ENCODE measurements at regions not wholly inside any gene's neighbourhood (a gene's known extent, or its start where the extent isn't known, plus 50 kb on each side); places are given as distances from the start of the nearest gene placed in this dataset.

DNA sequence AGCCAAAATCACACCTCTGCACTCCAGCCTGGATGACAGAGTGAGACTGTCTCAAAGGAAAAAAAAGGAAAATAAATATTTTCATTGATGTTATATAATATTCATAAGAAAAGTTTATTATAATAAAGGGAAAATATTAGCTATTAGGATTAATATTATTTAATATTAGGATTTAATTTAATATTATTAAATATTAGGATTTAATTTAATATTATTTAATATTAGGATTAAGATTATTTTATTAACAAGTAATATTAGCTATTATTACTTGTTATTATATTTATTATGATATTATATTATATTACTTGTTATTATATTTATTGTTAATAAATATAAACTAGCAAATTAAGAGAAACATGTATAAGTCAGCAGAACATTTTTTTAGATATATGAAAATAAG is 518.1 kb downstream of the FSCB start:
- no peak for DNase-seq

DNA sequence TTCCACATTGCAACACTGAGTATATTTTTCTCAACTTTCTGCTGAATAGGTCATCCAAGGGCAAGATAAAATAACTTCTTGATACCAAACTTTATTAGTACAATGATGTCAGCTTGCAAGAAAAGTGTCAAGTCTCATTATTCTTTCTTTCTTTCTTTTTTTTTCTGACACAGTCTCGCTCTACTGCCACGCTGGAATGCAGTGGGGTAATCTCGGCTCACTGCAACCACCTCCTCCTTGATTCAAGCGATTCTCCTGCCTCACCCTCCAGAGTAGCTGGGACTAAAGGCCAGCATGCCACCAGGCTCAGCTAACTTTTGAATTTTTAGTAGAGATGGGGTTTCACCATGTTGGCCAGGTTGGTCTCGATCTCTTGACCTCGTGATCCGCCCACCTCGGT is 523.4 kb downstream of the FSCB start:
- DNase-seq: no peak

DNA sequence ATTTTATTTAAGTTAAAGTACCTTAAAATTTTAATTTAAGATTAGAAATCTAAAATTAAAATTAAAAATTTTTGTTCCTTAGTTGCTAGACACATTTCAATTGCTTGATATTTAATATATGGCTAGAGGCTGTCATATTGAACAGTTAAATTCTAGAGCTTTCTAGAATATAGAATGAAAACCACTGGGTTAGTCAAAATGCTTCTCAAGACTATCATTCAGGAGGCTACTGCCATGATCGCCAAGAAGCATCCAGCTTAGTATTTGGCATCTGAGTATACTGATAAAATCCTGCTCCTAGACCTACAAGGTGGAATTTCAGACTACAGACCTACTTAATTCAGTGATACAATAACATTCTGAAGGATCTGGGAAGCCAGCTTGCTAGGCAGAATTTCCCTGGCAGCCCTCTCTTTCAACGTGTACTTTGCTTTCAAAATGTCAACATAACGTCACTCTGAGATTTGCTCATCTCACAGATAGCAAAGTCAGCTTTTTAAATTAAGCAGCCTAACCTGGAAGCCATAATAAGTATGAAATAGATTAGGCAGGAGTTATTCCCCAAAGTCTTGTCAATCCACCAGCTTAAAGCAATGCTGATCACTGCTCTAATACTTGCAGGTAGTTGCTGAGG is 525.8 kb downstream of the FSCB start:
- DNase-seq: no peak

DNA sequence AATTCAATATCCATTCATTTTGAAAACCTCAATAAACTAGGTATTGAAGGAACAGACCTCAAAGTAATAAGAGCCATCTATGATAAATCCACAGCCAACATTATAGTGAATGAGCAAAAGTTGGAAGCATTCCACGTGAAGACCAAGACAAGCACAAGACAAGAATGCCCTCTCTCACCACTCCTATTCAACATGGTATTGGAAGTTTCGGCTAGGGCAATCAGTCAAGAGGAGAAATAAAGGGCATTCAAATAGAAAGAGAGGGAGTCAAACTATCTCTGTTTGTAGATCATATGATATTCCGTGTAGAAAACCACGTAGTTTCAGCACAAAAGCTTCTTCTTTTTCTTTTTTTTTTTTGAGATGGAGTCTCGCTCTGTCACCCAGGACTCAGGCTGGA is 550.3 kb downstream of the FSCB start:
- no peak for DNase-seq

DNA sequence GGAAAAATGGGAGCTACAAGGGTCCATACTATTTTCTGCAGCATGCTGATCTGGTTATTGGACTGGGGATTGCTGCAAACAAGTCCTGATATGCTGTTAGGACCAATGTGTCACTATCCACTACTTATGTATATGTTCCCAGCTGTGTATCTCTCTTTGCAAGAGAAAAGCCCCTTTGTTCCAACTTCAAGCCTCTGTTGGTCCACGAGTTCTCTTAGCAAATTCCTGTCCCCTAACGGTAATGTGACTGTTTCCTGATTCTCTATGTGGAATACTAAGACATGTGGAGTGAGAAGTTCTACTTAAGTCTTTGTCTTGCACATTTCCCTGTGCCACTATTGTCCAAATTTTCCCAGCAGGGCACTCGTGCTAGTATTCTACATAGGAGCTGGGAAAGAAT is 557.7 kb downstream of the FSCB start:
- no peak for DNase-seq

DNA sequence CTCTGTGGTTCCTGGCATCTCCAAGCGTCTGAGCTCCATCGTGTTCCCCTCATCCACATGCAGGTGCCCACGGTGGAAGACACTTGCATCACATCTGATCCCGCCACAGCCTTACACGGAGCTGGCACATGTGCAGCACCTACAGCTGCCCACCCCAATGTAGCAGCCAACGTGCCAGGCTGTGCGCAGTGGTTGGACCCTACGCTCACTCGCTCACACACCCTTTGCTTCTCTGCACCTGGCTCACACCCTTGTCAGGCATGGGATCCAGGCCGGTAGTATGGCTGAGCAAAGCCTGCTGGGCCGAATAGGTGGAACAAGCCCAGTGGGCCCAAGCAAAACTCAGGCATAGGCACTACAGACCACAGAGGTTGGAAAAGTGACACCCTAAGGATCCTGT is 567.2 kb downstream of the FSCB start:
- no peak for DNase-seq

DNA sequence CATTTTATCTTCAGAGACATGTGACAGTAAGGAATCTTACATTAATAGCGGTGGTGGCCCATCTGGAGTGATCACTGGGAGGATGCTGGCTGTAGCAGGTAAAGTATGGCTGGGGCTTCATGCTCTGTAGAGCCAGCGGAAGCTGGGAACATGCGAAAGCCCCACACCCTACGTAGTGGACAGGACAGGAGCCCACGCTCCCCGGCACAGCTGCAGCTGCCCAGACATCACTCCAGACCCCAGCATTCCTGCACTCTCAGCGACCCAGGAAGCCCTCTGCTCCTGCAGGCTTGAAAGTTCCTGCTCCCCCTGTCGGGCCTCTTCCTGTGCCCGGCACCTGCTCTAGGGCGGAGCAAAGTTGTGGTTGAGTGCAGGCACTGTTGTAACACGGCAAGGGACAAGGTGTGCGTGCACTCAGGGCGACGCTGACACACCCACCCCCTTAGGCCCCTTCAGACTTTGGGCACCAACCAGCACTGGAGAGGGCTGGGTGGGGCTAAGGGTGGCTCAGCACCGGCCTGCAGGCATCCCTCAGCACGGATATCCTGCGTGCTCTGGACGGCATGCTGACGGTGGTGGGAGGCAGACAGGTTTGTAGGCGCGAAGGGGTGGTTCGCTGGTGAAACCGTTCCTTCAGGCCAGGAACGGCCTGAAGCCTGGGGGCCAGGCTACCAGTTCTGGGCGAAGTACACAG is 568.3 kb downstream of the FSCB start:
- DNase-seq: no peak

DNA sequence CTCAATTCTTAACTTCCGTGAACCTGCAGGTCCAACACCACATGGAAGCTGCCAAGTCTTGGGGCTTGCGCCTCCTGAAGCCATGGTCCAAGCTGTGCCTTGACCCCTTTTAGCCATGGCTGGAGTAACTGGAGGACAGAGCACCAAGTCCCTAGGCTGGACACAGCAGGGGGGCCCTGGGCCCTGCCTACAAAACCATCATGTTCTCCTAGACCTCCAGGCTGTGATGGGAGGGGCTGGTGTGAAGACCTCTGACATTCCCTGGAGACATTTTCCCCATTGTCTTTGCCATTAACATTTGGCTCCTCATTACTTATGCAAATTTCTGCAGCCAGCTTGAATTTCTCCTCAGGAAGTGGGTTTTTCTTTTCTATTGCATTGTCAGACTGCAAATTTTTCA is 570.1 kb downstream of the FSCB start:
- DNase-seq: no peak

DNA sequence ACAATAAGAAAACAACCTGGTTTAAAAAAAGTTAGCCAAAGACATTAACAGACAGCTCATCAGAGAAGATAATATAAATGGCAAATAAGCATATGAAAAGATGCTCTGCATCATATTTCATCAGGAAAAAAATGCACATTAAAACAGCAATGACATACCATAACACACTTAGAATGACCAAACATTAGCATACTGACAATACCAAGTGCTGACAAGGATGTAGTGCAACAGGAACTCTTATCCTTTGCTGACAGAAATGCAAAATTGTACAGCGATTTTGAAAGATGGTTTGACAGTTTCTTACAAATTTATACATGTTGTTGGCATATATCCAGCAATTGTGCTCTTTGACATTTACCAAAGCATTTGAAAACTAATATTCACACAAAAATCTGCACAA is 573.0 kb downstream of the FSCB start:
- no peak for DNase-seq

DNA sequence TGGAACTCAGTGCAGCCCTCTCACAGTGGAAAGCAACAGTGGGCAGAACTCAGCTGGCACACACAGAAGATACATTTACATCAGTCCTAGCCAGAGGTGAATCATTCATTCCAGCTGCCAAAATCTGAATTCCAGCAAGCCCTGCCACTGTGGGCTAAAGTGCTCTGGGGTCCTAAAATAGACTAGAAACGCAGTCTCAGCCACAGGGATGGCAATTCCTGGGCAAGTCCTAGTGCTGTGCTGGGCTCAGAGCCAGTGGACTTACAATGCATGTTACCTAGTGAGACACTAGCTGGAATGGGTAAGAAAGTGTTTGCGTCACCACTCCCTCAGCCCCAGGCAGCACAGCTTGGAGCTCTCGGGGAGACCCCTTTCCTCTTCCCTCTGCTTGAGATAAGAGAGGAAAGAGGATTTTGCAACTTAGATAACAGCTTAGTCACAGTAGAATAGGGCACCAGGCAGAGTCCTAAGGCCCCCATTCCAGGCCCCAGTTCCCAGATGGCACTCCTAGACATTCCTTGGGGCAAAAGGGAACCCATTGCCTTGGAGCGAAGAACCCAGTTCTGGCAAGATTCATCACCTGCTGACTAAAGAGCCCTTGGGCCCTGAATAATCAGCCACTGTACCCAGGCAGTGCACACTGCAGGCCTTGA is 592.9 kb downstream of the FSCB start:
- DNase-seq: no peak

DNA sequence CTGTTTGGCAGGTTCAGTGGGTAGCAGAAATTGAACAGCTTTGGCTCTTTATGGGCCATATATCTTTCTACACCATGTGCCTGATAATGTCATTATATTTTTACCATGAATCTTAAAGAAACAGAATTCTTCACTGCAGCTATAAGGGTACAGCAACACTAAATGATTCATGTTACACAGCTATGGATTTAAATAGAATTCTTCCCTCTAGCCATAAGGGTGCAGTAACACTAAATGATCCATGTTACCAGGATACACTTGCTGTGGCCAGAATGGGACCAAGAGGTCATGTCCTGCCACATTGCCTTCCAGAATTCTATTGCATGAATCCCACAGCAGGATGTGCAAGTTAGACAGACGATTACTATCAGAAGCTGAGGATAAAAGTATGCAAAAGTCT is 603.9 kb downstream of the FSCB start:
- no peak for DNase-seq

DNA sequence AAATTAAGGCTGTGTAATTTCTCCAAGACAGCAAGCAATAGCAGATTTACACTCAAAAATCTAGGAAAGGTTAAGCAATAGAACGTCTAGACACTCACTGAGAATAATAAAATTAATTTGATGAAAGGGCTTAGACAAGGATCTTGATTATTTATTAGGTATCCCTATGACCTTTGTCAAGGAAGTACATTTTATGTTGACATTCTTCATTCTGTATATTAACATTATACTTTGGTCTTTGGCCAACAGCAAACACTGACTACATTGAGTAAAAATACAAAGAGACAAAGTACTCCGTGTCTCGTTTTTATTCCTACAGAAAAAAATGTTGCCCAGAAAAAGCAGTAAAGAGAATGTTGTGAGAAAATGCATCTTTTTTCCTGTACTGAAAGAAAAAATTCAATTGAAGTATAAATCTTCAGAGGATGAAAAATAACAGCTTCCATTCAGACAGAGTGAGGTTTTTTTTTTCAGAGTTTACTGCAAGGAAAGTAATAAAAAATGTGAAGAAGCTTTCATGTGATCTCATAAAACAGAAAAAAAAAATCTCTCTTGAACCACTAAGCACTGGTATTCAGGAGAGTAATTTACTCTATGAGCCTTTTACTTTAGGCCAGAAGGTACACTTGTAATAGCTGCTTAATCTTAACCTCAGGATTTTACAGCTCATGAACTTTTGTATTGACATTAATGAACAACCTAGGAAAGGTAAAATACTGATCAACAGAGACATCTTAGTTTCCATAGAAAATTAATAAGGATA is 605.0 kb downstream of the FSCB start:
- no peak for DNase-seq

DNA sequence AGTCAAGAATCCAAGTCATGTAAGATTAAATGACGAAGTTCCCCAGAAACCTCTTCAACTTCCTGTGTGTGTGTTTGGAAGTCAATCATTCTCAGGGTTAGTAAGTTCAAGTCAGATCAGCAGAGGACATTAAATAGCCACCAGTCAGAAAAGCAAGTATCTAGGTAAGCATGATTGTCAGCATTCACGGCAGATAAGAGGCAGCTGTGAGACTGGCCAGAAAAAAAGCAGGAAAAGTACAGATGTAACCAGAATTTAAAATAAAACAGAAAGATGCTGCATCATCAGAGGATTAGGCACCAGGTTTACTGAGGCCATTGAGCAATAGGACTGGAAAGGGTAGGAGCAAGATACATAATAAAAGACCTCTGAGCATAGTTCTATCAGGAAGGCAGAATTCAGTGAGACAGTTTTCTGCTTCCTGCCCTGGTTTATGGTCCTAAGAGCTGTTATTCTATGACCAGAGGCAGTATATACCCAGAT is 606.9 kb downstream of the FSCB start:
- no peak for DNase-seq

DNA sequence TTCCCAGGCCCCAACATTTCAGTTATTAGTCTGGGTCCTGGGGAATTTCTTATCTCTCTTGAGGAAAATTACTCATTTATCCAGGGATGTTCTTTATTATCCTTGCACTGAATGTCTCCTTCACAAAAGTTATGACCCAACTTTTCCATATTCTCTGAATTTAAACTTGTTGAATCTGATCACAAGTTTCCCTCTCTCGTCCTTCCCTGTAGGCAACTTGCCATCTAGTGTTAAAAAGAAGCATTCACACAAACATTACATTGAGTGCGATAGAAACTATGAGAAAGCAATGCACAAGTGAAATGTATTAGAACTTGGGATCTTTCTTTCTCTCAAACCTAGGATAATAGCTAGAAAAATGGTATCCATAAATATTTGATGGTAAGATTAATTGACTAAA is 608.4 kb downstream of the FSCB start:
- DNase-seq: no peak

DNA sequence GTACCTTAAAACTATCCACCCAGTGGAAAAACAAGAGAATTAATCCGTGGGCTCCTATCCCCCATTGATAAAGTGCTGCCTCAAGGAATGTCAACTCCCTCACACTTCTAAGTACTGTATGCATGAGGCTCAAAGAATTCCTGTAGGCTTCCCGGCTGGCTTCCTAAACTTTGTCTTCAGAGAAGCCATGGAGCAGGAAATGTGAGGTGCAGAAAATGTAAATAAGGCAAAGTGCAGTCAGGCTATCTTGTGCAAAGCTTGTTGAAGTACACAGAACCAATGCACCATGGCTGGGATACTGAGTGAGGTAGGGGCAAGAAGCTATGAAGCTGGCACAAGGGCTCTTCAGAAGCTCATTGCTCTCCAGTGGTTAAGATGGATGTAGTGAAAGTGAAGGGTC is 611.0 kb downstream of the FSCB start:
- no peak for DNase-seq

DNA sequence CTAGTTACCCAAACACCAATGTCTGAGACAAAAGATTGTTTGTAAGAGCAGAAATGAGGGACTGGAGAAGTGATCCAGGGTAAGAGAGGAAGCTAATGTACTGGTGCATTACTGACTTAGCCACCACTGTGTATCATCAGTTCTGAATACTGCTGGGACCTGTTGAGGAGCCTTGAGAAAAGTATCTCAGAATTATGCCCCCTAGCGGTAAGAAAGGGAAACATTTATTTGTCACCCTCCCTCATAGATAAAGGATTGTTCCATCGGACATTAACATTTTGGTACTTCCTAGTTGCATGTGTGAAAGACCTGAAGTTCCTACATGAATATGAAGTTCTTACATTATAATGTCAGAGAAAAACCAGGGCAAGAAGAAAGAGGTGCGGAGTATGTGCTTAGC is 612.5 kb downstream of the FSCB start:
- no peak for DNase-seq

DNA sequence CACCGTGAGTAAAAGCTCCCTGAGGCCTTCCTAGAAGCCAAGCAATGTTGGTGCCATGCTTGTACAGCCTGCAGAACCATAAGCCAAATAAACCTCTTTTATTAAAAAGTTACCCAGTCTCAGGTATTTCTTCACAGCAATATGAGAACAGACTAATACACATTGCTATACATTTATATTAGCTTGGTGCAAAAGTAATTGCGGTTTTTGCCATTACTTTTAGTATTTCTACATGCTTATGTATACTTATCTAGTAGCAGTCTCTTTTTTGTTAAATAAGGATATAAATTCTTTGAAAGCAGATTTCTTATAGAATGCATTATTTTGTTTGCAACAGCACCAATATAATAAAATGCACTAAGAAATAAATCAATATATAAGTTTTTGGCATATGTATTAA is 619.6 kb downstream of the FSCB start:
- DNase-seq: no peak

DNA sequence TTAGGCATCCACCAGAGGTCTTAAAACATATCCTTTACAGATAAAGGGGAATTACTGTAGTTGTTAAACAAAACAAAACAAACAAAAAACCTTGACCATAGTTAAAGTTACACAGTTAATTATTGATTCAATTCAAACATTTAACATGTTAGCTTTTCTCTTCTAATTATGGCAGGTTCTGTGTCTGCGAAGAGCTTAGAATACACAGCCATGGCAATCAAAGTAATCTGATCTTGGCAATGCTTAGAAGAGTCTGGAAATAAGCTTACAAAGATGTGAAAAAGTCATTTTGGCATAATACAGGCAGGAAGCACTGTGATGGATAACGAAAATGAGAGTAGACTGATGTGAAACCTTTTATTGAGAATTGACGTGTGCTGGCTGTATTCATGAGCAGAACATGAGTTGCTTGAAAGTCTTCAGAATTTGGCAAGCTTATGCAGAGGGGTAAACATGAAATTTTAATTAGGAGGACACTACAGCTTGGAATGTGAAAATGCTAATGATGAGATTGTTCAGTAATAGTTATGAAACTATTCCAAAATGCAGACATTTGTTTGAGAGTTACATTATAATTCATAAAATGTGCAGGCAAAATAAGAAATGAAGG is 629.6 kb downstream of the FSCB start:
- DNase-seq: no peak

DNA sequence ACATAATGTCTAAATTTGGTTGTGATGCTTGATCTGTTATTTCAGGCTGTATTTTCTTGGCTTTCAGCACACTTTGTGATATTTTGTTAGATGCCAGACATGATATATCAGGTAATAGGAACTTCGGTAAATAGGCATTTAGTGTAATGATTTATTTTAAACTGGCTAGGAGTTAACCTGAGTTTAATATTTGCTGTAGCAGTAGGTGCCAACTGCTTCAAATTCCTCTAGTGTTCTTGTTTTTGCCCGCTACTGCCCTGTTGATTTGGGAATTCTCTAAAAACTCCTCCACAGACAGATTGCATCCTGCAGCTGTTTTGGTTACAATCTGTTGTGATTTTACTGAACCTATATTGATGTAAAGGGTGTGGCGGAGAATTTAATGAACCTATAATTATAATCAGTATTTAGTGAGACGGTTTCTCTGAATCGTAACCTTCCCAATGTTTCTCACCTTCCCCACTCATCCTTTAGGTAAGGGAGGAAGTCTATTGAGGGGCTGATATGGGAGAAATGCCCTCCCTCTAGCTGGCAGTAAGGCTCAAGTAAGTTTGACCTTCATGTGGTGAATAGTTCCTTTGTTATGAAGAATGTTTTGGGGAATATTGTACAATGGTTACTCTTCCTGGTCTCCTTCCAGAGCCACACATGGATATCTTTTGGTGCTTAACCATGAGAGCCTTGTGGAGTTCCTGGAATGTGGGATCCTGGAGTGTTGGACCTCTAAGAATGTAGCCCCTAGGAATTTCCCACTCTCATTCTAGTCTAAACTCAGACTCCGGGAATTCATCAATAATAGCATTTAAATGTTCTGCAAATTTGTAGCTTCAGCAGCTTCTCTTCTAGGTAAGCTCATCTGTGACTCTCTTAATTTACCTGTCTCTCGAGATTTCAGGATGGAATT is 634.1 kb downstream of the FSCB start:
- no peak for DNase-seq

DNA sequence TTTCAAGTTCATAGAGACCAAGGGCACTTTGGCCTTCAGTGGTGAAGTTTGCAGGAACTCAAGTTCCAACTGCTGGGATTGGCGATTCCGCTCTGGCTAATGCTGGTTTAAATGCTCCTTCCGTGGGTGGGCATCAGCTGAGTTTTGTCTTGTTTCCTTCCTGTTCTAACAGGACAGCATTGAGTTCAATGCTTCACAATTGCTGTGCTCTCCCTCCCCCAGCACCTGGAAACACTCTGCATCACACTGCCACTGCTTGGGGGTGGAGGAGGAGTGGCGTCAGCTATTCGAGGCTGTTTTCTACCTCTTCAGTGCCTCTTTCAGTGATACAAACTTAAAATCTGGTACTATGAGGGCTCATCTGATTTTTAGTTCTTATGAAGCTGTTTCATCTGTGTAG is 634.9 kb downstream of the FSCB start:
- DNase-seq: no peak

DNA sequence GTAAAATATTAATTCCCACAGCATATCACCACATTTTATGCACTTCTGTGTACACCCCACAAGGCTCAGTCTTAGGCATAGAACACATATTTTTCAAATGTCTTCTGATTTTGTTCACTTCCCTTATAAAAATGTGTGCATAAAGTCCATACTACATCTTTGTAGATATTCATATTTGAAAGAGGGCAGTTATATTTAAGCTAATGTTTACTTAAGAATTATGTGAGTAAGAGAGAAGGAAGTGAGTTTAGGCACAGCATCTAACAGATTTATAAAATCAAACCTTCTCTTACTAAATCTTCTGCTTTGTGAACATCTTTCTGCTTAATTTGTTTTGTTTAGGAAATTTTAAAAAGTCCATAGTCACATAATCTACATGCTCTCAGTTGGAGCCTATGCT is 648.1 kb downstream of the FSCB start:
- DNase-seq: no peak

DNA sequence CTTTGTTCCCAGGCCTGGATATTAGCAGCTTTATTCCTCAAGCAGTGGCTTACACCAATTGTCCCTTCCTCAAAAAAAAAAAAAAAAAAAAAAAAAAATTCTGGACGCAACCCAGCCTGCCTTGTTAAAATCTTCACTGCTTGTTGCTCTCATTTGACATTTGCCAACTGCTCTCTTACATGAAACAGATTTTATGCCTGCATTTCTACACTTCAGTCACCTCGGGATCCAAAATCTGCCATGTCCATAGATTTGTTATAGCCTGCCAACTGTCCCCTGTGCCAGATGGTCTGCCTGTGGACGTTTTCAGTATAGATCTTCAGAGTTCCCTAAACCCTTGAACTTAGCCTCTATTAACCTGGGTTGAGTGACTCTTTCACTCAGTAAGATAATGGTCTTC is 651.5 kb downstream of the FSCB start:
- no peak for DNase-seq

Data from right kidney (tissue), 1 donor.